GM18951 (cell line): ENCODE measurements at regions not wholly inside any gene's neighbourhood (a gene's known extent, or its start where the extent isn't known, plus 50 kb on each side); places are given as distances from the start of the nearest gene placed in this dataset.

Source experiments
- POLR2A ChIP-seq: IDR thresholded peaks from 4 replicates; pipeline ENCODE4 v1.6.1; 2011; ENCODE audit warnings: mild to moderate bottlenecking; ENCODE audit not compliant: insufficient read length, insufficient read depth; ENCODE audit errors: extremely low read depth
- in situ Hi-C: fragments of 300-500 bp; cut with MboI; formaldehyde crosslinking; loops from one replicate; pipeline ENCODE4 v1.12.0; 2022; ENCODE audit warnings: low sequenced_read_pairs, mixed read lengths, inconsistent platforms; ENCODE audit not compliant: unreplicated experiment

- no peak for TF ChIP-seq POLR2A
- in situ Hi-C loops, result no loop called here
Observed at GRCh38 chr20:56788041-56788670, 159.1 kb downstream of the TFAP2C start.

GRCh38 chr20:56788671-56789610, 159.8 kb downstream of the TFAP2C start:
- no peak for TF ChIP-seq POLR2A
- in situ Hi-C loops, result no loop called here

GRCh38 chr20:56793916-56794315, 164.8 kb downstream of the TFAP2C start:
- in situ Hi-C loops, result no loop called here
- no peak for TF ChIP-seq POLR2A

- TF ChIP-seq POLR2A, result no peak
- in situ Hi-C loops, result no loop called here
Observed at GRCh38 chr20:56795492-56795891, 166.4 kb downstream of the TFAP2C start.

- in situ Hi-C loops, result no loop called here
- no peak for TF ChIP-seq POLR2A
Observed at GRCh38 chr20:56796345-56796744, 167.2 kb downstream of the TFAP2C start.

GRCh38 chr20:56797023-56797422, 167.9 kb downstream of the TFAP2C start:
- in situ Hi-C loops, result no loop called here

GRCh38 chr20:56798634-56799033, 169.5 kb downstream of the TFAP2C start:
- in situ Hi-C loops, result no loop called here
- TF ChIP-seq POLR2A, result no peak

More at GRCh38 chr20:56797023-56797422, 167.9 kb downstream of the TFAP2C start:
- TF ChIP-seq POLR2A, result no peak

GRCh38 chr20:56799187-56799586, 170.1 kb downstream of the TFAP2C start:
- in situ Hi-C loops, result no loop called here
- no peak for TF ChIP-seq POLR2A

- in situ Hi-C loops, result no loop called here
- no peak for TF ChIP-seq POLR2A
Observed at GRCh38 chr20:56800088-56800487, 171.0 kb downstream of the TFAP2C start.

GRCh38 chr20:56801971-56802755, 173.1 kb downstream of the TFAP2C start:
- in situ Hi-C loops, result no loop called here
- no peak for TF ChIP-seq POLR2A

- in situ Hi-C loops, result no loop called here
- TF ChIP-seq POLR2A, result no peak
Observed at GRCh38 chr20:56802805-56803204, 173.7 kb downstream of the TFAP2C start.

GRCh38 chr20:56805313-56805712, 176.2 kb downstream of the TFAP2C start:
- in situ Hi-C loops, result no loop called here
- TF ChIP-seq POLR2A, result no peak

- TF ChIP-seq POLR2A, result no peak
- in situ Hi-C loops, result no loop called here
Observed at GRCh38 chr20:56805966-56806365, 176.9 kb downstream of the TFAP2C start.
